ENCODE measurements at regions not wholly inside any gene's neighbourhood (a gene's known extent, or its start where the extent isn't known, plus 50 kb on each side); places are given as distances from the start of the nearest gene placed in this dataset.

DNA sequence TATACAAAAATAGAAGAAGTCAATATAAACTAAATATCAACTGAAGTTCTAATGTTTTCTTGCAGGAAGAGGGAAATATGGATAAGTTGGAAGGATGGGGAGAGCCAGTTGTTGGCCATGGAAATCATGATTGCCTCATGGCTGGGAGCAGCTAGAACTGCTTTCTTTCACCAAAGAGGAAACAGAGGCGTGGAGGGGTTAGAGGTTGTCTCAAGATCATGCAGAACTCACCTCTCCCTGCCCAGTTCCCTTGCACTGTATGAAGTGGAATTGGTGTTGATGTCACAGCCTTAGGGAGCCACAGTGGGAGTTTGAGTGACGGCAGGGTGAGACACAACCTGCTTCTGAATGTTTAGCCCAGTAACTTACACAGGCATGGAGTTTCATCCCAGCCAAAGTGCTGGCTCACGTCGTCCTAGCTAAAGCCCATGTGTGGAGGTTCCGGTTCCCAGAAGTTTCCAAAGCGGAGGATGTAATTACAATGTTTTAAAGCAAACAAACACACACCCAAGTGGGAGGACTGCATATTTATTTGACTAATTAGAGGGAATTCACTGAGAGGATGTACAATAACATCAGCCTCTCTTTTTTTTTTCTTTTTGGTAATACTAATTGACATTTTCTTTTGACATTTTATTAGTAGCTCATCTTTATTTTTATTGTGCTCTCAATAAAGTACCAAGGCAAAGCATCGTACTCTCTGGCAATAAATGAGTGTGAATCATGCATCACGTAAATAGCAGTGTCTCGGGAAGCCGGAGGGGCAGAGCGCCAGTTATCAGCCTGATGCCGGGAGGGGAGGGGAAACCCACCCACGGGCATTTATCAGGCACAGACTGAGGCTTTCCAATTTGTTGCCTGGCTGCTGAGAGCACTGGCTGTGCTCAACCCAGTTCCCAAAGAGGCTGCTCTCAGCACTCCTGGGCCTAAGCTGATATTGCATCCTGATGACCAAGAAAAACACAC lies 118.7 kb upstream of the CDH5 start:
- TF ChIP-seq, protein P1, sequence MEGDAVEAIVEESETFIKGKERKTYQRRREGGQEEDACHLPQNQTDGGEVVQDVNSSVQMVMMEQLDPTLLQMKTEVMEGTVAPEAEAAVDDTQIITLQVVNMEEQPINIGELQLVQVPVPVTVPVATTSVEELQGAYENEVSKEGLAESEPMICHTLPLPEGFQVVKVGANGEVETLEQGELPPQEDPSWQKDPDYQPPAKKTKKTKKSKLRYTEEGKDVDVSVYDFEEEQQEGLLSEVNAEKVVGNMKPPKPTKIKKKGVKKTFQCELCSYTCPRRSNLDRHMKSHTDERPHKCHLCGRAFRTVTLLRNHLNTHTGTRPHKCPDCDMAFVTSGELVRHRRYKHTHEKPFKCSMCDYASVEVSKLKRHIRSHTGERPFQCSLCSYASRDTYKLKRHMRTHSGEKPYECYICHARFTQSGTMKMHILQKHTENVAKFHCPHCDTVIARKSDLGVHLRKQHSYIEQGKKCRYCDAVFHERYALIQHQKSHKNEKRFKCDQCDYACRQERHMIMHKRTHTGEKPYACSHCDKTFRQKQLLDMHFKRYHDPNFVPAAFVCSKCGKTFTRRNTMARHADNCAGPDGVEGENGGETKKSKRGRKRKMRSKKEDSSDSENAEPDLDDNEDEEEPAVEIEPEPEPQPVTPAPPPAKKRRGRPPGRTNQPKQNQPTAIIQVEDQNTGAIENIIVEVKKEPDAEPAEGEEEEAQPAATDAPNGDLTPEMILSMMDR (conservative IDR thresholded peaks at IDR 0.05 in 1 of 2, IDR thresholded peaks at IDR 0.05 in 1 of 2; ENCODE audit: extremely low read depth in 1 of 2, insufficient read depth in 1 of 2, low read depth in 1 of 2, low read length in 2 of 2), result no peak
- no peak for TF ChIP-seq EZH2 (IDR thresholded peaks at IDR 0.05; ENCODE audit: borderline replicate concordance, low read length)
